CD4-positive, alpha-beta T cell treated with Interleukin-15 for 1 hour (primary cell): ENCODE measurements at regions not wholly inside any gene's neighbourhood (a gene's known extent, or its start where the extent isn't known, plus 50 kb on each side); places are given as distances from the start of the nearest gene placed in this dataset.
"Not testable (repeated sequence)": the region's sequence is repeated elsewhere in the genome, so short reads cannot be mapped to it uniquely, and the experiment has no call there.

Experiments
- DNase-seq: peaks from one replicate; pipeline ENCODE4 v3.0.0-alpha.2; 2020

DNA sequence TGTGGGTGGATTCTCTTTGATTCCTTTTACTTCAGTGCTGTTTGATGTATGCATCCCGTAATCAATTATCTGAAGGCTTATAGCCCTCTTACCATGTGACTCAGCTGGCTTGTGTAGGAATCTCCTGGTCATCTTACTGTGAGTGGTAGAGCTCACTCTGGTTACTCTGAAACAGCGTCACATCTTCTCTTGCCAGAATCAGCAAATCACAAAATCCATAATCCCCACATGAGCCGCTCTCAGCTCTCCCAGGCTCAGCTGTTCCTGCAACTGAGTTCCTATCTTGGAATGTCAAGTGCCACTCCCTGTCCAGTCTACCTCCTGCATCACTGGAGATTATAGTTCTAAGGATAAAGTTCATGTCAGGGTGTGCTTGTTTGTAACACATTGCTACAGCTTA, 278.0 kb downstream of the FBXO8 start:
- DNase-seq, result no peak

DNA sequence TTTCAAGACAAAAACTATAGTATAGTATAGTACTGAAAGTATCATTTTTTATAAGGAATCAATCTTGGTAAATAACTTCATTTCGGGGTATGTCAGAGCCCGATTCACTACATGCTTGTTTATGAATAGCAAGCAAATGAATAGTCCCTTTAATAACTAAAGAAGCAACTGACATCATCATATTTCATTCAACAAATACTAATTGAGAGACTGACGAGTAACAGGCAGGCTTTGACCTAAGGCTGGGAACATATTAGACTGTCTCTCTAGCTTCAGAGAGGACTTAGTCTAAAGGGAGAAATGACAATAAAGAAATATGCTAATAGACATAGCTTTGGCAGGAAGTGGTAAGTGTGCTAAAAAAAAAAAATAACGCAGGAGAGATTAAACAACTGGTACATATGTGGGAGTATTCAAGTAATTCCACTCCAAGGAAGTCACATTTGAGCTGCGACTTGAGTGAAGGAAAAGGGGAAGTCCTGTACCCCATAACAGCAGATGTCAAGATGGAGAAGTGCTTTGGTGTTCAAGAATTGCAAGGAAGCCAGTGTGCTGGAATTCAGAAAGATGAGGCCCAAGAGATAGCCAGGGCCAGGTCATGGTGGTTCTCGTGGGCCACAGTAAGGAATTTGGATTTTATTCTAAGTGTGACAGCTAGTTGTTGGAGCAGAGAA, 284.9 kb downstream of the FBXO8 start:
- no peak for DNase-seq

DNA sequence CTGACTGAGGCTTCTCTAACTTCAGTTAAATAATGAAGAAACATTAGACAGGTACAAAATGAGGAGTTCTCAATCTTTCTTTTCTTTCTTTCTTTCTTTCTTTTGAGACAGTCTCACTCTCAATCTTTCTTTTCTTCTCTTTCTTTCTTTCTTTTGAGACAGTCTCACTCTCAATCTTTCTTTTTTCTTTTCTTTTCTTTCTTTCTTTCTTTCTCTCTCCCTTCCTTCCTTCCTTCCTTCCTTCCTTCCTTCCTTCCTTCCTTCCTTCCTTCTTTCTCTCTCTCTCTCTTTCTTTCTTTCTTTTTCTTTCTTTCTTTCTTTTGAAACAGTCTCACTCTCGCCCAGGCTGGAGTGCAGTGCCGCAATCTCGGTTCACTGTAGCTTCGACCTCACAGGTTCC, 287.7 kb downstream of the FBXO8 start:
- DNase-seq, result not testable (repeated sequence)

DNA sequence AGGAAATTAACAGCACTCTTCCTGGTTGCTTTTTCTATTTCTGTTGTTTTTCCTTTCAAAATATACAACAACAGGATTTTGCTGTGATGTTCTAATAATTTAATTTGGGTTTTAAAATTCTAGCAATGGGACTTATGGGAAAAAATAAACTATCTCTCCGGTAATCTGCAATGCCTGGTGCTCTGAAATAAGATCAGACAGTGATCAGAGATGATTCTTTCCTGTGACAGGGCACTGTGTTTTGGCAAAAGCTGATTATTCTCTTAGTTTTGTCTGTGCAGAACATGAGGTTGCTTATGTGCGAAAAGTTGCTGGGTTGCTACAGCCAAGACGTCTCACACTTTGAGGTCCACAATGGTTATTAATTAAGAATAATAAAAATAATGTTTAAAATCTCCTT, 291.7 kb downstream of the FBXO8 start:
- DNase-seq, result no peak

DNA sequence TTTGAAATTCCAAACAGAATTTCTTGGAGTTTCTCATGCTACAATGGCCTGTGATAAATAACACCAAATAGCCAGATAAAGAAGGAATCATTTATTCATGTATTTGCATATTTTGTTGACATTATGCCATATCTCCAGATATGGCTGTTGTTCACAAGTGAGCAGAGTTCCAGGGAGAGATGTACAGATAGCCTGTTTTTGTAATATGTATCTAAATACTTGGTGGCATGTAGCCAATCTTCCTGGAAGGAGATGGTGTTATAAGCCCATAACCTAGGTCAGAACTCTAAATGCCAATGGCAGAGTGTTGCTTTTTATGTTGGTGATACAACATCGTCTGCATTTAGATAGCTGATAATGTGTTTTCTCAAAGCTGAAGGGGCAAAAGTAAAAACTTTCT, 292.2 kb downstream of the FBXO8 start:
- DNase-seq, result no peak

DNA sequence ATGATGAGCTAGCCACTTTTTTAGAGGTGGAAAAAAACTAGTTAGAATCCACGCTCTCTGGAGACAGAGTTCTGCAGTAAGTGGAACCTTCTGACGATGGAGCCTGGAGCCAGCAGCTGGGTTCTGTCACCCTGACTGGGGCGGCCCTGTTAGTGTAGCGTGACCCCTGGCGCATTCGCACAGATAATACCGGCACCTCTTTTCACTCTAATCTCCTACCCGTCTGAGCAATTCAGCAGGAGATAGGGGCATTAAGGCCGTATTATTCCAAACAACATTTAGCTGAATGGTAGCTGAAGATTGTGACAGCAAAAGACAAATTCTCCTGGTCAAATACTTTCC, 292.6 kb downstream of the FBXO8 start:
- no peak for DNase-seq

DNA sequence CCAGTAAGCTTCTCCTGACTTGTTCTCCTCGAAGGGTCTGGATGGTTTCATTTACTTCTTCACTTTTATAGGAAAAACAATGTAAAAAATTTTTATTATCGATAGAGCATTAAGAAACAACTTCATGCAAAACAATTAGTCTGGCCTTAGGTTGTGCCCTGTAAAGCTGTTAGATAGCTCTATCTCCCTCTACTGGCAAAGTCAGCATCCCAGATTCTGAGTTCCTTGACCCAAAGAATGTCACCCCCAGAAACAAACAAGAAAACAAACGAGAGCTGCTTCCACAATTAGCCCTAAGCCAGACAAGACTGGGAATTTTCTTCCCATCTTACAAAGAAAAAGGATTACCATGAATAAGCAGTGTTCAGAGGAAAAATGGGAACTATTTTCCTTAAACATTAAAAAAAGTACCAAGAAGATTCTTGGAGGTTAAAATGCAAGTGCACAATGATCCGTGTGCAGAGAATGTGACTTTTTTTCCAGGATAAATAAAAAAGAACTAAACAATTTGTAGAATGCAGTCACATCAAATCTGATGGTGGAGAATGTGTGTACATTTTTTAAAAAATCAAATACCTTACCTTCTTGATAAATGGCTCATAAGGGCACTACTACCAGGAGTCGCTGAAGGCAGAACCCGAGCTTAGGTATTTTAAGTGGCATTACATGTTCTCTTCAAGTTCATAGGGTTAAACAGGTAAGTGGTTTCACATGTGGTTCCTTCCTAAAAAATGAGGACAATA, 293.2 kb downstream of the FBXO8 start:
- DNase-seq, result no peak

DNA sequence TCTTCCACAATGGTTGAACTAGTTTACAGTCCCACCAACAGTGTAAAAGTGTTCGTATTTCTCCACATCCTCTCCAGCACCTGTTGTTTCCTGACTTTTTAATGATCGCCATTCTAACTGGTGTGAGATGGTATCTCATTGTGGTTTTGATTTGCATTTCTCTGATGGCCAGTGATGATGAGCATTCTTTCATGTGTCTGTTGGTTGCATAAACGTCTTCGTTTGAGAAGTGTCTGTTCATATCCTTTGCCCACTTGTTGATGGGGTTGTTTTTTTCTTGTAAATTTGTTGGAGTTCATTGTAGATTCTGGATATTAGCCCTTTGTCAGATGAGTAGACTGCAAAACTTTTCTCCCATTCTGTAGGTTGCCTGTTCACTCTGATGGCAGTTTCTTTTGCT, 319.9 kb downstream of the FBXO8 start:
- DNase-seq, result not testable (repeated sequence)

DNA sequence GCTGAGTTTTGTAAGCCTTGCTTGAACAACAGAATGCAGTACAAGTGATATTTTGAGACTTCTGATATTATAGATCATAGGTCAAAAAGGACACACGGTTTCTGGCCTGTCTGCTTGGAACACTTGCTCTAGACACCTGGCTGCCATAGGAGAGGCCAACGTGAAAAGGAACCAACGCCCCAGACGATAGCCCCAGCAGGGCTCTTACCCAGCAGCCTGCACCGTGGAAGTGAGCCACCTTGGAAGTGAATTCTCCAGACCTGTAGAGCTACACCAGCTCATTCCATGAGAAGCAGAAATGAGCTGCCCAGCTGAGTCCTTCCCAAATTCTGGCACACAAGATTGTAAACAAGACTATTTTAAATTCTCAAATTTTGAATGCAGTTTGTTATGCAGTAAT, 323.1 kb downstream of the FBXO8 start:
- no peak for DNase-seq

DNA sequence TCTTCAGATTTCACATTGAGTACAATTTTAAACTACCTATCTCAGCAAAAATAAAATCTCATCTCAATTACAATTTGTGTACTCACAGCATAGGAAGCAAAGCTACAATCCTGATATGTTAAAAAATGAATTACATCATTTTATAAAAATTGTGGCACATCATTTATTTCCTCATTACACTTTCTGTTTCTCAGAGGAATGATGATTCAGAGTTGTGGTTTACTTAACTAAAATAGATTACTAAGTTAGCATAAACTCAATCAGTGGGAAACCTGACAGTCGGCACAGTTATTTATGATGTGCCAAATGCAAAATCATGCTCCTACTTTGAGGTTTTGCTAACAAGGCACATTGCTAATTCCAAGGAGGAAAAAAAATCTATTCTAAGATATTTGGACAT, 325.0 kb downstream of the FBXO8 start:
- no peak for DNase-seq

DNA sequence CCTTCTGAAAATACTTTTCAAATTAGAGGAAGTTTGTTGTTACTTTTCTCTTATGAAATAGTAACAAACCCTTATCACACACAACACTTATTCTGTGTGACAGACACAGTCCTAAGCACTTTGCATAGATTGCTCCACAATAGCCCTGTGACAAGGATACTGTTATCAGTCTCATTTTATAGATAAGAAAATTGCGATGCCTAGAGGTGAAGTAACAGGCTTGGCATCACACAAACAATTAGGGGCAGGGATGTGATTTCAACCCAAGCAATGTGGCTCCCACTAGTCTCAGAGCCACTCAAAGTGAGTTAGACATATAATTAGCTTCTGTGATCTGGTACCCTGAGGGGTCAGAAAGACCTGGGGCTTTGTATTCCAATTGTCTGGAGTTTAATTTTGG, 339.9 kb downstream of the FBXO8 start:
- DNase-seq, result no peak

DNA sequence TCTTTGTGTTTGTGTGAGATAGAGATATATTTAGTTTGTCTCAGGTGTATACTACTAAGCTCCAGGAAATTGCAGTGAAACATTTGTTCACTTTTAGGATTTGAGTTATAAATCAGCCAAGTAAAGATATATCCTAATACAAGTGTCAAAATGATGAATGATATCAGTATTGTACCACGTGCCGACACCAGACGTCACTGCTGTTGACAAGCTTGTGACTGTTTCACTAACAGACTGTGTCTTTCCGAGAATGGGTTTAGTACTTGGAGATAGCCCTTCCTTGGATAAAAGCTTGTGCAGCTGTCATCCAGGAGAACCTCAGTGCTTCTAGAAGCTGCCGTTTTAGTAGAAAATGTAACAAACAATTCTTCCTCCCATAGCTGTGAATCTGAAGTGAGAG, 343.3 kb downstream of the FBXO8 start:
- no peak for DNase-seq

DNA sequence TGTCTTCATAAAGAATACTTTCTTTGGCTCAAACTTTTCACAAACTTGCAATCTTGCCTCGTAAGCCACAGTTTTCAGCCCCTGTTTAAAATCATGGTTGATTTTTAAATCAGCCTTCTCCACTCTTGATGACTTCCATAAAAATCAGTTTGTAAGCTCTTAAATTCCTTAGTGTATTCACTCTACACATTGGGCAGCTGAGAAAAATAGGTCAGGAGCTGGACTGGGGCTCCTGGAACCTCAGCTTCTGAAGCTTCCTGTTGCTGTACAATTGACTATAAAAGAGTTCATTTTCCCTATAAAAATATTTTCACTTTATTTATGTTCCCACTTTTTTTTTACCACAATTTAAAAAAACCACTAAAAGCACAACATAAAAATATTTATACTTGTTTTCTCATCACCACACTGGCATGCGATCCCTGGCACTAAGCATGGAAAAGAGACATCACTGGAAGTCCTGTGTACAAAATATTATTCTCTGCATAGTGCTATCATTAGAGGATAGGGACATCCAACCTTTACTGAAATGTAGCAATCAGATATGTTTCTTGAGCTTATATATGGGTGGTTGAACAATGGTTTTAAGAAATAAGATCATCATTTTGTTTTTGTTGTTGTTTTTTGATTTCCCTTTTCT, 345.7 kb downstream of the FBXO8 start:
- DNase-seq, result no peak

DNA sequence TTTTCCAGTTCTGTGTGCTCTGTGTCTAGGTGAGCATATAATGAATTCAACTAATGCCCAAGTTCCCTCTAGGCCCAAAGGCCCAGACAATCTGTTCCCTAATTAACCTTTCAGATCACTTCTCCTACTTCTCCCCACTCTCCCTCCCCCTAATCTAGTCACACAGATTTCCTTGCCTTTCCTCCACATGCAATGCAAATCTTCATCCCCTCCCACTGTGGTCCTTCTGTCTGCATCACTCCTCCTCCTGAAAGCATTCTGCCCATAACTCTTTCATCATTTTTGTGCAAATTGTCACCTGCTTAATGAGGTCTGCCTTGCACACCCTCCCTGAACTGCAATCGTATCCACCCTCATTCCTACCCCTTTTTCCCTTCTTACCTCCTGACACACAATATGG, 346.6 kb downstream of the FBXO8 start:
- DNase-seq, result no peak

DNA sequence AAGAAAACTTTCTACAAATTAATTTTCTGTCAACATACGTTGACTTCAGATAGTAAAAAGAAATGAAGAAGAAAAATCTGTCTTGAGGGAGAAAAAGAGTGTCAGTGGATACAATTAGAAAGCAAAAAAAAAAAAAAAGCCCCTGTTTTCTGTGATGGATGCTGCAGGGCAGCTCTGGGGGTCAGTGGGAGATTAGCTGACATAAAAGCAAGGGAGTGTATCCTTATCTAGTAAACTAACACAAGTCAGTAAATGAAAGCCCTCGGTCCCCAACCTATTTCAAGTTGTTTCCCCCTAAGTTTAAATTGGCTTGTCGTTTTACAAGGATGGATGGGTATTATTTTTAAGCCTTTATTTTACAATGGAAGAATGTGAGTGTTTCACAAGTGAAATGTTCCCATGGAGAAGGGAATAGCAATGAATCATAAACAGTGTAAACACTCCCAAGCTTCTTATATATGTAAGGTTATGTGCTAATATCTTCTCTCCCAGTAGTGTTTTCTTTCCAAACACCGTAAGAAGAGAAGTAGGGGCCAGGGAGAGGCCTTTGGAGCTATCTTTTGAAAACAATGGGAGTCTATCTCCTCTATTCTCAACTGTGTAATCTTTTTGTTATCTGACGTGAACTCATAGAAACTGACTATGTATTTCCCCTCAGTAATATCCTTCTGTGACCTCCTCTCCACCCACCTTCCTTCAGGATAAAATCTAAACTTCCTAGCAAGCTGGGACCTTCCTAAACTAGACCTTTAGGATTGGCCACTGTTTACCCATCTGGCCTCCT, 347.7 kb downstream of the FBXO8 start:
- no peak for DNase-seq

DNA sequence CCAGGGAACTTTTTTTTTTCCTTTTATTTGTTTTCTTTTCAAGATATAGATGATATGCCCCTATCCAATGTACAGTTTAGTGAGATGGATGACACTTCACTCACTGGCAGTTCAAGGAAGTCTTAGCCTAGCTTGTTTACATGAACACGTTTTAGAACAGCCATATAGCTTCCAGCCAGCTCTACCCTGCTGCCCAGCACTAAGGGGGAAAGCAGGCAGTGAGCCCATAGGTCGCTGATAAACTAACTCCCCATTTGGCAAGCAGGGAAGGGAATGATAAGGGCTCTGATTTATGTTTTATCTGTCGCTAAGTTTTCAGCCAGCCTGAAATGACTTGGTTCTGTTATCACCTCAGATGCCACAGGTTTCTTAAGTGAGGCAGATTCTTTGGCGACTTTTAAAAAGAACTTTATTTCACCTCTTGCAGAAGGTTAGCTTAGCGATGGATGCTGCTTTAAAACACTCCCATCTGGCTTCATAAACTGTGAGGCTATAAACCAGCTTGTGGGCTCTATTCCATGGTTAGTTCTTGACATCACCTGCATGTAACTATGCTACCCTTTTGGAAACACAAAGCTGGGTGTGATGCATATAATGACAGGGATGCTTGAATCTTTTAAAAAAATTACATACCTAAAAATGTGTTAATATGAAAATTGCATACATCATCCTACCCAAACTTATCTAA, 348.4 kb downstream of the FBXO8 start:
- DNase-seq, result no peak

DNA sequence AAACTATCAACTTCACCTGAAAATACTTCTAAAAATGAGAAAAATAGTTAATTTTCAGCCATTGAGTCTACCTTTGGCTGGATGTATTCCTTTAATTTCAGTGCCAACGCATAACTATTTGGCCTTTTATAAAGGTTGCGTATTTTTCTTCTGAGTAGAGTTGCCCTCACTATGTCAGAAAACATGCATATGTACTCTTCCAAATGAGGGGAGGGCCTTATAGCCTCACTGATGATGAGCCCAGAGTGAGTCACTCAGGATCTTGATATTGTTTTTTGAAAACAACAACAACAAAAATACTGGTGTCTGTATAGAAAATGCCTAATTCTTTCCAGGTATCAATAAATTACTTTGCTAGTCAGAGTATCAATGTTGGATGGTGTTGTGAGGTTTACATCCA, 349.3 kb downstream of the FBXO8 start:
- DNase-seq, result no peak

DNA sequence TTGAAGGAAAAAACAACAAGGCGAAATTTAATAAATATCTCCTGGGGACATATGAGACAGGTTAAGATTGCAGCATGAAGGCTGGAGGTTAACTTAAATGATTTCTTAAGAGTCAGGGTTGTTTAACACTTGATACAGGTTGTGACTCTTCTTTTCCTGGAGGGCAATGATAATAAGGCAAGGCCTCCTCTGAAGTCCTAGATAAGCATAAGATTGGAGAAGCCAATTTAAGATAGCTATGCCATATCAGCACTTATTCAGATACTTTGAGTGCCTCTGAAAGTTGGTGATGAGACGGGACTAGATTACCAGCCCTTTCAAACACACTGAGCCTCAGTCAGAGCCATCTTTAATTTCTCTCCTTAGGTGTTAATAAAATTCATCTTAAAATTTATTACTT, 350.8 kb downstream of the FBXO8 start:
- no peak for DNase-seq

DNA sequence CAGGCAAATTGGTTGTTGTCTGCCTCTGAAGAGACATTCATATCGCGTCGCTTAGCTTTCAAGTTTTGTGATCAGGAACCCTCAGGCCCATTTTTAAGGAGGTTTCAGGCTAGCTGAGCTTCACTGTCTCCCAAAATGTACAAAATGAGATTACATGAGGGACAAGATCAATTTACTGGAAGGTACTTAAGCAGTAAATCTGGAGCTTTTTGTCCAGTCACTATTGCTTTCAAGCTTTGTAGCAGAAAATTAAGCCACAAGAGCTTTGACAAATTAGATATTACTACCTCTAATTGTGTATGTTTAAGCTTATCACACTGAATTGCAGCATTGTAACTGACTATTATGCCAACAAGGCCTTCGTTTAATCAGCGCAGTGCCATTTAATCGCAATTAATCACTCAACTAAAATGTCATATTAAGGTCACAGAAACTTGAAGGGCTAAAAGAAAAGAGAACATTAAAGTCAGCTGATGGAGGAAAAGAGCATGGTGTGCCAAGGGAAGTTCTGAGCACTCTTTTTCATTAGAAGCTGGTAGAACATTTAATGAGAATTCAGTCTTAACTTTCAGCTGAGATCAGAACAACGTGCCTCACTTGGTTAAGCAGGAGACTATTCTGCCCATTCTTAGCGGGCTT, 353.0 kb downstream of the FBXO8 start:
- DNase-seq, result no peak

DNA sequence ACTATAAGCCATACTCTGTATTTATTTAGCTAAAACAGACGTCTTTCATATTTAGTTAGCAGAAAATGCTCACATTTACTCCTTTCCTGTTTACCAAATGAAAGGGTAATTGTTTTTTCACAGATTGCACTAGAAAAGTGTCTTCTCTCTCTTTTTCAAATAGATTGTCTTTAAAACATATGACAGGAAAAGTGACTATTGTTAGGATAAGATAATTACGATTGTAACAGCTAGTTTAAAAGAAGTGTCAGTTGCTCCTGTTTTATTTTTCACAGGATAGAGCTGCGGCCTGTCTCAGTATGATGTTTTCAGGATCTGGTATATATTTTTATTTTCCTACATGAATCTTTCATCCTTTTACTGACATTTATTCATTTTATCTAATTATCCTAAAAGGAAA, 353.5 kb downstream of the FBXO8 start:
- no peak for DNase-seq

DNA sequence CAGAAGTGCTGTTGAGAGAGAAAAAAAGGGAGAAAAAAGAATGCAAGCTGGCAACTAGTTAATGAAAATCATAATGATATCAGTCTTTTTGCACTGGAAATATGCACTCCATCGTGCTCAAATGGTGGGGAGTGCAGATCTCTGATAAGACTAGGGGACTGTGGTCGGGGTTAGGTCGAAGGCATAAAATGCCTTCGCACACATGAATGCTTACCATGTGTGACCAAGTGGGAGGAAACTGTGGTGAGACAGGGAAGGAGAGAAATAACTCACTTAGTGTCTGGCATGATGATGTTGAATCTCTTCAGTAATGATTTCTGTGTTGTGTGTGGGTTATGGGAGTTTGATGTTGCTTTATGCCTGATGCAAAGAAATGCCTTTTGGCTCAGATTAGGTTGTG, 358.9 kb downstream of the FBXO8 start:
- DNase-seq, result no peak

DNA sequence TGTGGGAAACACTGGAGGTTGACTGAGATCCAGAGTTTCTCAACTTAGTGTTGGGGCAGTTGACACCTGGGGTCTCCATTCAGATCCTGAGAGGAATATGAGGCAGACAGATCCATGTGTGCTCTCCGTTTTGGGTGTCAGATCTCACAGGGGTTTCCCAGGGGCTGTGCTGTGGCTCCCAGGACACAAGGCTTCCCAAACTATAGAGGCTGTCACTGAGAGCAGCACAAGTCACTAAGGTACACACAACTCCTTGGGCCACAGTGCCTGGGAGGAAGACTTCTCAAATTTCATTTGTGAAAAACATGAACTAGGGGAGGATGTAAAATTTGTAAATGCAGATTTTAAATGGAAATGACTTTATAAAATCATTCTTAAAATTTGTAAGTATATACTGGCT, 363.6 kb downstream of the FBXO8 start:
- DNase-seq, result no peak

DNA sequence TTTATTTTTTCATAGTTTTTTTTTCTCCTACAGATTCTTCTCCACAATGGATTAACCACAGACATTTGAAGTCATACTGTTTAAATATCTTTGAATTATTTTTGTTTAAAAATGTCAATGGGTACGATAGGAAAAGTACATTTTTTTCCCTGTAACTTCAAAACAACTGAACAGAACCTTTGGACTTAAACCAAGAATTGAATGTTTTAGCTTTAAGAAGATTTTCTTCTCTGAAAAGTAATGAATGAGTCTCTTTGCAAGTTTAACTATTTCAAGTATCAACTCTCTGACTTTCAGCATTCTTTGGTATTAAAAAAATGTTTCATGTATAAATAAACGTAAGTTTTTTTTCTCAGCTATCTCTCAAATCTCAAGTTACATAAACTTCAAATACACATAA, 364.3 kb downstream of the FBXO8 start:
- DNase-seq, result no peak
